Retinal pigment epithelial cell (primary cell): ENCODE measurements at regions not wholly inside any gene's neighbourhood (a gene's known extent, or its start where the extent isn't known, plus 50 kb on each side); places are given as distances from the start of the nearest gene placed in this dataset.
"Not testable (repeated sequence)": the region's sequence is repeated elsewhere in the genome, so short reads cannot be mapped to it uniquely, and the experiment has no call there.

Experiments used
- DNase-seq: peaks from one replicate; pipeline ENCODE4 v3.0.0-alpha.2; 2010; ENCODE audit warnings: low read depth
- H3K4me3 ChIP-seq: 2 replicates; pipeline ENCODE4 v1.5.1; 2011; ENCODE audit warnings: mild to moderate bottlenecking, low read length, control low read depth, moderate library complexity
- CTCF ChIP-seq: conservative IDR thresholded peaks from 2 replicates; pipeline ENCODE4 v1.5.1; 2011; ENCODE audit warnings: low read depth, low read length, control low read depth, inconsistent platforms

GRCh38 chr2:150122871-150123613, 364.4 kb downstream of the RND3 start:
- no peak for TF ChIP-seq CTCF
- no peak overlapping the region for H3K4me3 ChIP-seq
- DNase-seq: no peak

- no peak for TF ChIP-seq CTCF
- H3K4me3 ChIP-seq: no peak overlapping the region
- DNase-seq: no peak
Measured at GRCh38 chr2:150122156-150122555, 365.3 kb downstream of the RND3 start.

GRCh38 chr2:150120326-150120955, 367.0 kb downstream of the RND3 start:
- H3K4me3 ChIP-seq: no peak overlapping the region
- no peak for DNase-seq
- TF ChIP-seq CTCF: no peak

GRCh38 chr2:150119819-150120218, 367.6 kb downstream of the RND3 start:
- TF ChIP-seq CTCF: no peak
- H3K4me3 ChIP-seq: no peak overlapping the region
- no peak for DNase-seq

- DNase-seq, H3K4me3 ChIP-seq: not testable (repeated sequence)
Measured at GRCh38 chr2:150114089-150114488, 373.4 kb downstream of the RND3 start.

- TF ChIP-seq CTCF: no peak
- no peak overlapping the region for H3K4me3 ChIP-seq
- no peak for DNase-seq
Measured at GRCh38 chr2:150110548-150110947, 376.9 kb downstream of the RND3 start.

GRCh38 chr2:150109912-150110311, 377.6 kb downstream of the RND3 start:
- DNase-seq: no peak
- H3K4me3 ChIP-seq: no peak overlapping the region
- no peak for TF ChIP-seq CTCF
